ENCODE measurements at regions not wholly inside any gene's neighbourhood (a gene's known extent, or its start where the extent isn't known, plus 50 kb on each side); places are given as distances from the start of the nearest gene placed in this dataset.

DNA sequence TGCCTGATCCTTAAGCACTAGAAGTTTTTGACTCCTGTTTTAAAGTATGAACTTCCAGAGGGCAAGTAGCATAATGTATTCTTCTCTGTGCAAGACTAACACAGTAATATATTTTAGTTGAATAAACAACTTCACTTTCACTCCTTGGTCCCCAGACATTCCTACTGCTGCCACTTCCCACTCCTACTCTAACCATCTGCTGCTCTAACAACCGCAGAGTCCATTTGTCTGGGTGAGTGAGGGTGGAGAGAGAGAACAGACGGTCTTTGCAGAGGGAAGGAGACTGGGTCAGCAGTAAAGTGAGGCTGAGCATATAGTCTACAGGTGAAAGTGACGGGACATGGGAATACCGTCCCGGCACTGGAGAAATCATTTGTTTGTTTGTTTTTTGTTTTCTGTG lies 301.0 kb upstream of the SLCO3A1 start:
- Histone ChIP-seq H4K5ac (ENCODE audit: low read length) (no peak overlapping the region), H3K4ac (ENCODE audit: low read depth, low read length) (no peak overlapping the region), H2BK15ac (replicated peaks; ENCODE audit: low read depth) (no peak overlapping the region), H3K36me3 (ENCODE audit: control insufficient read depth, insufficient read depth, low read length) (no peaks in the 10 kb centered on the region), H3K27me3 (ENCODE audit: insufficient read depth, low read length, poor library complexity) (no peaks in the 10 kb centered on the region), H3K79me1 (ENCODE audit: low read length) (no peaks in the 10 kb centered on the region), H3K4me2 (ENCODE audit: low read length) (no peak overlapping the region), H3K4me3 (ENCODE audit: low read length) (no peak overlapping the region), H4K8ac (ENCODE audit: low read depth, low read length) (no peak overlapping the region), H2BK5ac (ENCODE audit: low read length) (no peak overlapping the region), H3K18ac (ENCODE audit: low read length) (no peak overlapping the region), H3K56ac (ENCODE audit: low read length) (no peak overlapping the region), H2AK5ac (ENCODE audit: low read length) (no peak overlapping the region), H3K23ac (ENCODE audit: low read length) (no peak overlapping the region), H3K9ac (ENCODE audit: low read length) (no peak overlapping the region), H2BK120ac (ENCODE audit: low read depth, low read length) (no peak overlapping the region), H3K4me1 (ENCODE audit: control insufficient read depth, low read depth, low read length) (no peaks in the 10 kb centered on the region), H3K27ac (ENCODE audit: low read depth, low read length) (no peak overlapping the region), H3K79me2 (ENCODE audit: control insufficient read depth, insufficient read depth, low read length) (no peaks in the 10 kb centered on the region)
- WGBS (ENCODE audit: extremely low coverage, insufficient coverage, low lambda C conversion rate) = no CpG with 5 or more reads among the region's 5 CpGs
- DNase-seq = no peak

GRCh38 chr15:91553196-91553854 lies 300.2 kb upstream of the SLCO3A1 start:
- Histone ChIP-seq H3K36me3 (ENCODE audit: control insufficient read depth, insufficient read depth, low read length) (no peaks in the 10 kb centered on the region), H3K4me2 (ENCODE audit: low read length) (no peak overlapping the region), H2BK120ac (ENCODE audit: low read depth, low read length) (no peak overlapping the region), H3K56ac (ENCODE audit: low read length) (no peak overlapping the region), H2BK5ac (ENCODE audit: low read length) (no peak overlapping the region), H3K4ac (ENCODE audit: low read depth, low read length) (no peak overlapping the region), H3K27ac (ENCODE audit: low read depth, low read length) (no peak overlapping the region), H3K79me2 (ENCODE audit: control insufficient read depth, insufficient read depth, low read length) (no peaks in the 10 kb centered on the region), H3K79me1 (ENCODE audit: low read length) (no peaks in the 10 kb centered on the region), H3K18ac (ENCODE audit: low read length) (no peak overlapping the region), H4K5ac (ENCODE audit: low read length) (no peak overlapping the region), H4K8ac (ENCODE audit: low read depth, low read length) (no peak overlapping the region), H3K23ac (ENCODE audit: low read length) (no peak overlapping the region), H2AK5ac (ENCODE audit: low read length) (no peak overlapping the region), H3K4me3 (ENCODE audit: low read length) (no peak overlapping the region), H2BK15ac (replicated peaks; ENCODE audit: low read depth) (no peak overlapping the region), H3K4me1 (ENCODE audit: control insufficient read depth, low read depth, low read length) (no peaks in the 10 kb centered on the region), H3K9ac (ENCODE audit: low read length) (no peak overlapping the region), H3K27me3 (ENCODE audit: insufficient read depth, low read length, poor library complexity) (no peaks in the 10 kb centered on the region)
- no CpG with 5 or more reads among the region's 6 CpGs for WGBS (ENCODE audit: extremely low coverage, insufficient coverage, low lambda C conversion rate)
- no peak for DNase-seq

DNA sequence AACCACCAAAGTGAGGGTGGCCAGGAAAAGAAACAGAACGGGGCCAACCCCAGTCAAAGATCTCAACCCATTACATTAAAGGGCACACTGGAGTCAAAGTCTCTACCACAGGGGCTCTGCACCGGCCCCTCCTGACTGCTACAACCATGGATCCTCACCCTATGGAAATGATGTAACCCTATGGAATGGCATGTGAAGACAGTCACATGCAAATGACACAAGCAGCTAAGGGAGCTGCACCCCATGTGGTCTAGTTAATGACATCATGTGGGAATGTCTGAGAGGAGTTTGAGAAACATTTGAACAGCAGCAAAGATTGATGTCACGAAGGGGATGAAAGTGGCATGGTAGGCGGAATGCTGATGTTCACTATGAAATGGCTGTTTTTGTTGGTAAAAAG lies 298.2 kb upstream of the SLCO3A1 start:
- Histone ChIP-seq H3K9ac (ENCODE audit: low read length) (no peak overlapping the region), H3K4ac (ENCODE audit: low read depth, low read length) (no peak overlapping the region), H3K79me1 (ENCODE audit: low read length) (no peaks in the 10 kb centered on the region), H4K5ac (ENCODE audit: low read length) (no peak overlapping the region), H2BK5ac (ENCODE audit: low read length) (no peak overlapping the region), H2BK120ac (ENCODE audit: low read depth, low read length) (no peak overlapping the region), H3K27me3 (ENCODE audit: insufficient read depth, low read length, poor library complexity) (no peaks in the 10 kb centered on the region), H3K56ac (ENCODE audit: low read length) (no peak overlapping the region), H2AK5ac (ENCODE audit: low read length) (no peak overlapping the region), H3K27ac (ENCODE audit: low read depth, low read length) (no peak overlapping the region), H3K23ac (ENCODE audit: low read length) (no peak overlapping the region), H3K79me2 (ENCODE audit: control insufficient read depth, insufficient read depth, low read length) (no peaks in the 10 kb centered on the region), H3K4me2 (ENCODE audit: low read length) (no peak overlapping the region), H3K36me3 (ENCODE audit: control insufficient read depth, insufficient read depth, low read length) (no peaks in the 10 kb centered on the region), H3K4me1 (ENCODE audit: control insufficient read depth, low read depth, low read length) (no peaks in the 10 kb centered on the region), H3K4me3 (ENCODE audit: low read length) (no peak overlapping the region), H4K8ac (ENCODE audit: low read depth, low read length) (no peak overlapping the region), H3K18ac (ENCODE audit: low read length) (no peak overlapping the region), H2BK15ac (replicated peaks; ENCODE audit: low read depth) (no peak overlapping the region)
- no CpG with 5 or more reads among the region's 4 CpGs for WGBS (ENCODE audit: extremely low coverage, insufficient coverage, low lambda C conversion rate)
- DNase-seq = peak; percentile 89

DNA sequence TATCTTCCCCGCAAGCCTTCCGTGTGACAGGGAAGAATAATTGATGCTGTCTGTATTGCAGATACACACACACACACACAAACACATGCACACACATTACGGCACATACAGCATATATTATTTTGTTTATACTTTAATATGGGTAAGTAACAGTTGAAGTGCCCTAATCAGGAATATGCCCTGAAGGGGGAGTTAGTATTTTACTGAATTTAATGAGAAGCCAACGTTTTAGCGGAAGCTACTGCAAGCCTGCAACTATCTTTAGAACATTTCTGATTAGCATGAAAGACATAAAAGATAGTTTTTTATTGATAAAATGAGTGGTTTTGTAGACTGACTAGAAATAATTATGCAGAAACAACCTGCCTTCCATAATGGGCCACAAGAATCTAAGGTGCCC lies 296.6 kb upstream of the SLCO3A1 start:
- H3K27ac ChIP-seq (ENCODE audit: low read depth, low read length) = no peak overlapping the region
- H2BK15ac ChIP-seq (replicated peaks; ENCODE audit: low read depth) = no peak overlapping the region
- no peak overlapping the region for H3K4ac ChIP-seq (ENCODE audit: low read depth, low read length)
- H4K8ac ChIP-seq (ENCODE audit: low read depth, low read length) = no peak overlapping the region
- no peak overlapping the region for H2AK5ac ChIP-seq (ENCODE audit: low read length)
- H3K18ac ChIP-seq (ENCODE audit: low read length) = no peak overlapping the region
- H3K23ac ChIP-seq (ENCODE audit: low read length) = no peak overlapping the region
- no peak overlapping the region for H3K4me2 ChIP-seq (ENCODE audit: low read length)
- H3K36me3 ChIP-seq (ENCODE audit: control insufficient read depth, insufficient read depth, low read length) = no peaks in the 10 kb centered on the region
- no peak overlapping the region for H3K56ac ChIP-seq (ENCODE audit: low read length)
- no peaks in the 10 kb centered on the region for H3K79me1 ChIP-seq (ENCODE audit: low read length)
- no peaks in the 10 kb centered on the region for H3K79me2 ChIP-seq (ENCODE audit: control insufficient read depth, insufficient read depth, low read length)
- DNase-seq = no peak
- no peak overlapping the region for H3K4me3 ChIP-seq (ENCODE audit: low read length)
- H3K27me3 ChIP-seq (ENCODE audit: insufficient read depth, low read length, poor library complexity) = no peaks in the 10 kb centered on the region
- no peak overlapping the region for H2BK120ac ChIP-seq (ENCODE audit: low read depth, low read length)
- no peak overlapping the region for H2BK5ac ChIP-seq (ENCODE audit: low read length)
- H4K5ac ChIP-seq (ENCODE audit: low read length) = no peak overlapping the region
- no peak overlapping the region for H3K9ac ChIP-seq (ENCODE audit: low read length)
- H3K4me1 ChIP-seq (ENCODE audit: control insufficient read depth, low read depth, low read length) = no peaks in the 10 kb centered on the region
- WGBS (ENCODE audit: extremely low coverage, insufficient coverage, low lambda C conversion rate) = no CpG with 5 or more reads among the region's 5 CpGs

DNA sequence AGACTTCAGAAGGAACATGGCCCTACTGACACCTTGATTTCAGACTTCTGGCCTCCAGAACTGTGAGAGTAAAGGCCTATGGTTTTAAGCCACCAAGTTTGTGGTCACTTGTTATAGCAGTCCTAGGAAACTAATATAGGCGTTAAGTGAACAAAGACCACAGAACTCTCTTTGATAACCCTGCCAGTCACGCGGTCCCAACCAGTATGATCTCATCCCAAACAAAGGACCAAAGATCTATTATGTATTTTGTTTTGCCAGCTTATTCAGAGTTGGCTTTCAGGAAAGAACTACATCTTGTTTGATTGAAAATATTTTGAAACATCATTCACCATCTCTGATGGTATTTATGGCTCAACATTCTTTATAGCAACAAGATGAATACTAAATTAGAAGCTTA lies 294.4 kb upstream of the SLCO3A1 start:
- Histone ChIP-seq H3K23ac (ENCODE audit: low read length) (no peak overlapping the region), H3K27ac (ENCODE audit: low read depth, low read length) (no peak overlapping the region), H3K4me3 (ENCODE audit: low read length) (no peak overlapping the region), H4K8ac (ENCODE audit: low read depth, low read length) (no peak overlapping the region), H3K18ac (ENCODE audit: low read length) (no peak overlapping the region), H3K4me1 (ENCODE audit: control insufficient read depth, low read depth, low read length) (no peaks in the 10 kb centered on the region), H3K27me3 (ENCODE audit: insufficient read depth, low read length, poor library complexity) (no peaks in the 10 kb centered on the region), H3K56ac (ENCODE audit: low read length) (no peak overlapping the region), H2BK120ac (ENCODE audit: low read depth, low read length) (no peak overlapping the region), H3K79me1 (ENCODE audit: low read length) (no peaks in the 10 kb centered on the region), H2BK5ac (ENCODE audit: low read length) (no peak overlapping the region), H3K79me2 (ENCODE audit: control insufficient read depth, insufficient read depth, low read length) (no peaks in the 10 kb centered on the region), H2BK15ac (replicated peaks; ENCODE audit: low read depth) (no peak overlapping the region), H4K5ac (ENCODE audit: low read length) (no peak overlapping the region), H3K36me3 (ENCODE audit: control insufficient read depth, insufficient read depth, low read length) (no peaks in the 10 kb centered on the region), H2AK5ac (ENCODE audit: low read length) (no peak overlapping the region), H3K4ac (ENCODE audit: low read depth, low read length) (no peak overlapping the region), H3K4me2 (ENCODE audit: low read length) (no peak overlapping the region), H3K9ac (ENCODE audit: low read length) (no peak overlapping the region)
- DNase-seq = no peak
- WGBS (ENCODE audit: extremely low coverage, insufficient coverage, low lambda C conversion rate) = no CpG with 5 or more reads among the region's 3 CpGs
